MM.1S (cell line): ENCODE measurements at regions not wholly inside any gene's neighbourhood (a gene's known extent, or its start where the extent isn't known, plus 50 kb on each side); places are given as distances from the start of the nearest gene placed in this dataset.

ENCODE experiments used
- DNase-seq: peaks from one replicate; pipeline ENCODE4 v3.0.0-alpha.2; 2015
- H2AFZ ChIP-seq: fragments of 300-600 bp; sonication (generic); 2 replicates; pipeline ENCODE4 v1.6.0; 2016; ENCODE audit warnings: antibody characterized with exemption, low read length
- H3F3A ChIP-seq: fragments of 300-600 bp; sonication (generic); 2 replicates; pipeline ENCODE4 v1.6.1; 2016; ENCODE audit warnings: mild to moderate bottlenecking, antibody characterized with exemption, low read length, moderate library complexity, mixed read lengths; ENCODE audit not compliant: insufficient read depth
- H3K27ac ChIP-seq: fragments of 300-600 bp; sonication (generic); 2 replicates; pipeline ENCODE4 v1.5.1; 2016; ENCODE audit warnings: mild to moderate bottlenecking, low read length
- H3K27me3 ChIP-seq: fragments of 300-600 bp; sonication (generic); replicated peaks from 2 replicates; pipeline ENCODE4 v1.6.0; 2016; ENCODE audit warnings: low read length; ENCODE audit not compliant: insufficient read depth
- H3K36me3 ChIP-seq: fragments of 300-600 bp; sonication (generic); replicated peaks from 2 replicates; pipeline ENCODE4 v1.6.1; 2016; ENCODE audit warnings: mild to moderate bottlenecking, low read length, mixed read lengths; ENCODE audit not compliant: insufficient read depth
- H3K4me1 ChIP-seq: fragments of 300-600 bp; sonication (generic); 2 replicates; pipeline ENCODE4 v1.6.1; 2016; ENCODE audit warnings: low read length, mixed read lengths
- H3K4me2 ChIP-seq: fragments of 300-600 bp; sonication (generic); 2 replicates; pipeline ENCODE4 v1.6.0; 2016; ENCODE audit warnings: low read depth, low read length
- H3K4me3 ChIP-seq: fragments of 300-600 bp; sonication (generic); 2 replicates; pipeline ENCODE4 v1.5.1; 2016; ENCODE audit warnings: low read length, mixed read lengths
- H3K79me2 ChIP-seq: fragments of 300-600 bp; sonication (generic); 2 replicates; pipeline ENCODE4 v1.6.1; 2016; ENCODE audit warnings: mixed run types, low read length, mixed read lengths
- H3K9ac ChIP-seq: fragments of 300-600 bp; sonication (generic); 2 replicates; pipeline ENCODE4 v1.6.1; 2016; ENCODE audit warnings: low read length, mixed read lengths
- H3K9me2 ChIP-seq: fragments of 300-600 bp; sonication (generic); replicated peaks from 2 replicates; pipeline ENCODE4 v1.6.1; 2016; ENCODE audit warnings: mild to moderate bottlenecking, low read length, mixed read lengths; ENCODE audit not compliant: insufficient read depth
- H3K9me3 ChIP-seq: fragments of 300-600 bp; sonication (generic); replicated peaks from 2 replicates; pipeline ENCODE4 v1.6.1; 2016; ENCODE audit warnings: mild to moderate bottlenecking, low read length, mixed read lengths; ENCODE audit not compliant: insufficient read depth
- H4K20me1 ChIP-seq: fragments of 300-600 bp; sonication (generic); 2 replicates; pipeline ENCODE4 v1.6.1; 2016; ENCODE audit warnings: mild to moderate bottlenecking, low read length, moderate library complexity, mixed read lengths; ENCODE audit not compliant: insufficient read depth
- EZH2 ChIP-seq: fragments of 300-600 bp; sonication (generic); optimal IDR thresholded peaks from 2 replicates; pipeline ENCODE3; 2017; ENCODE audit warnings: low read depth, mild to moderate bottlenecking, antibody characterized with exemption, low read length, mixed read lengths
- EZH2phosphoT487 ChIP-seq: fragments of 300-600 bp; sonication (generic); IDR thresholded peaks from 2 replicates; pipeline ENCODE4 v1.6.1; 2018; ENCODE audit warnings: antibody characterized with exemption, low read length
- TF ChIP-seq, protein P1 (sequence below): fragments of 300-600 bp; sonication (generic); IDR thresholded peaks from 2 replicates; pipeline ENCODE4 v1.5.1; 2016; ENCODE audit warnings: antibody characterized with exemption, low read length, mixed read lengths

DNA sequence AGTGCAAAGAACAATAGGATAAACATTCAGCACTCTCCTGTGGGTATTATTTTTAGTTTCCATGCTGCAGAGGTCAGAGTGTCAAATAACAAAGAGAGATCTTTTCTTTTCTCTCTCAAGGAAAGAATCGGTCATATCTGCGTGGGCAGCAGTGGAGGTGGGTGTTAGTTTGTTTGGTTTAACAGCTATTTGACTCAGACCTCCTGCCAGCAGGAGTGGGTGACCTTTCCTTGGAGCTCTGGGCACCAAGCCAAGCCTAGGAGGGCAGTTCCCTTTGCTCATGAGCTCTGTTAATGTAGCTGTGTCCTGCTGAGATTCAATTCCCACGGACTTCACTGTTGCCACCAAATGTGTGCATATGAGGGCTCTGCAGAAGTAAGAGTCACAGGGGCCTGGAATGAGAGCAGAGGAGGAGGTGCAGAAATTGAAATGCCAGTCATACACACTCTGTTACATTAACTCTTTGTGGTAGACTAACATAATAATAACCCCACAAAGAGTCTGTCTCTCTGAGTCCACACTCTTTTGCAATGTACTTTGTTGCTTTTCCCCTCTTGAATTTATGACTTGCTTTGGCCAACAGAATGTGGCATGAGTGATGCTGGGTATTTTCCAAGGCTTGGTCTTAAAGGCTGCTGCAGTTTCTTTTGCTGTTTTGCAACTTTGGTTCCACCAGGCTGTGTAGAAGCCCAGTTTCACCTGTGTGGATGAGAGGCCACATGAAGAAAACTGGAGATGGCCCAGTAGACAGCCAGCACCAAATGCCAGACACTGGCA, 76.0 kb upstream of the GRK3 start:
- no peak overlapping the region for H3K4me3 ChIP-seq
- no peak overlapping the region for H3K27ac ChIP-seq
- no peaks in the 10 kb centered on the region for H3K9me2 ChIP-seq
- no peaks in the 10 kb centered on the region for H3K36me3 ChIP-seq
- TF ChIP-seq EZH2phosphoT487 (no peak), EZH2 (no peak)
- TF ChIP-seq, protein P1, sequence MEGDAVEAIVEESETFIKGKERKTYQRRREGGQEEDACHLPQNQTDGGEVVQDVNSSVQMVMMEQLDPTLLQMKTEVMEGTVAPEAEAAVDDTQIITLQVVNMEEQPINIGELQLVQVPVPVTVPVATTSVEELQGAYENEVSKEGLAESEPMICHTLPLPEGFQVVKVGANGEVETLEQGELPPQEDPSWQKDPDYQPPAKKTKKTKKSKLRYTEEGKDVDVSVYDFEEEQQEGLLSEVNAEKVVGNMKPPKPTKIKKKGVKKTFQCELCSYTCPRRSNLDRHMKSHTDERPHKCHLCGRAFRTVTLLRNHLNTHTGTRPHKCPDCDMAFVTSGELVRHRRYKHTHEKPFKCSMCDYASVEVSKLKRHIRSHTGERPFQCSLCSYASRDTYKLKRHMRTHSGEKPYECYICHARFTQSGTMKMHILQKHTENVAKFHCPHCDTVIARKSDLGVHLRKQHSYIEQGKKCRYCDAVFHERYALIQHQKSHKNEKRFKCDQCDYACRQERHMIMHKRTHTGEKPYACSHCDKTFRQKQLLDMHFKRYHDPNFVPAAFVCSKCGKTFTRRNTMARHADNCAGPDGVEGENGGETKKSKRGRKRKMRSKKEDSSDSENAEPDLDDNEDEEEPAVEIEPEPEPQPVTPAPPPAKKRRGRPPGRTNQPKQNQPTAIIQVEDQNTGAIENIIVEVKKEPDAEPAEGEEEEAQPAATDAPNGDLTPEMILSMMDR, result no peak
- no peak overlapping the region for H3K4me2 ChIP-seq
- no peak overlapping the region for H2AFZ ChIP-seq
- no peak for DNase-seq
- no peak overlapping the region for H3K9ac ChIP-seq
- no peaks in the 10 kb centered on the region for H3K4me1 ChIP-seq
- H3K9me3 ChIP-seq, result no peaks in the 10 kb centered on the region
- no peaks in the 10 kb centered on the region for H3K79me2 ChIP-seq
- H3F3A ChIP-seq, result no peaks in the 10 kb centered on the region
- no peaks in the 10 kb centered on the region for H3K27me3 ChIP-seq
- H4K20me1 ChIP-seq, result no peaks in the 10 kb centered on the region

GRCh38 chr22:25489947-25490346, 74.5 kb upstream of the GRK3 start:
- Histone ChIP-seq H4K20me1 (no peaks in the 10 kb centered on the region), H3K4me3 (no peak overlapping the region), H3K4me1 (peaks cover 9% of the 10 kb centered on the region), H3K27me3 (no peaks in the 10 kb centered on the region), H3K36me3 (no peaks in the 10 kb centered on the region), H3K9ac (no peak overlapping the region), H3K4me2 (no peak overlapping the region), H3K79me2 (no peaks in the 10 kb centered on the region), H3K27ac (no peak overlapping the region), H2AFZ (no peak overlapping the region), H3K9me3 (no peaks in the 10 kb centered on the region), H3F3A (peaks cover 1% of the 10 kb centered on the region; the same call in 1 of the 2 replicates), H3K9me2 (no peaks in the 10 kb centered on the region)
- TF ChIP-seq, protein P1, result no peak
- TF ChIP-seq EZH2phosphoT487 (no peak), EZH2 (no peak)
- no peak for DNase-seq

DNA sequence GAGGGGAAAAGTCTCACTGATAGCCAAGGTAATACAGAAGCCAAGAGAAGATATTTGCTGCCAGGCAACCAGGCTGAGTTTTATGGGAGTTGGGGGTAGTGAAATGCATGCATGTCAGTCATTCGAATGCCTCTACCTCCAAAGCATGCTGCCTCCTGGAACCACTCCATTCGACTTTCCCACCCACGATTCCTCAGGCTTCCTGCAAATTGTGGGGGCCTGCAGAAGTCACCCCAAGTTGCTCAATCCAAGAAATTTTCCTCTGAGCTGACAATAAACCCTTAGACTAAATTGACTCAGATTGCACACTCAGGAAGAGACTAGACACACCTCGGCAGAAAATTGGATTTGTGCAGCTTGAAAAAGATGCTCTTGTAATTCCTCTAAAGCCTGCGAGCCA, 73.6 kb upstream of the GRK3 start:
- no peak overlapping the region for H3K4me3 ChIP-seq
- no peak overlapping the region for H2AFZ ChIP-seq
- no peaks in the 10 kb centered on the region for H4K20me1 ChIP-seq
- no peaks in the 10 kb centered on the region for H3K36me3 ChIP-seq
- TF ChIP-seq EZH2, result no peak
- TF ChIP-seq EZH2phosphoT487, result no peak
- TF ChIP-seq, protein P1, result no peak
- no peak overlapping the region for H3K27ac ChIP-seq
- DNase-seq, result no peak
- H3K27me3 ChIP-seq, result no peaks in the 10 kb centered on the region
- H3K9me3 ChIP-seq, result no peaks in the 10 kb centered on the region
- no peaks in the 10 kb centered on the region for H3K9me2 ChIP-seq
- H3K4me2 ChIP-seq, result no peak overlapping the region
- H3K4me1 ChIP-seq, result peaks cover 13% of the 10 kb centered on the region
- H3K79me2 ChIP-seq, result no peaks in the 10 kb centered on the region
- no peak overlapping the region for H3K9ac ChIP-seq
- peaks cover 3% of the 10 kb centered on the region; the same call in 1 of the 2 replicates for H3F3A ChIP-seq
